PC-3 (cell line): ENCODE measurements at regions not wholly inside any gene's neighbourhood (a gene's known extent, or its start where the extent isn't known, plus 50 kb on each side); places are given as distances from the start of the nearest gene placed in this dataset.

Source experiments
- ATAC-seq: fragments of 200-7000 bp; cut with Tn5 transposase; 2 replicates; pipeline ENCODE4 v1.9.1; 2020; ENCODE audit warnings: mild to moderate bottlenecking, moderate library complexity
- BruUV-seq: library from RNA; stranded (reverse); fragments of 400-500 nt; replicated peaks from 2 replicates; lab custom pipeline; 2021; lab: Mats Ljungman, UMichigan
- CTCF ChIA-PET: fragments of 300-600 bp; sonication (Branson Sonifier 250); formaldehyde crosslinking; loops from one replicate; lab custom pipeline; 2022; ENCODE audit warnings: antibody characterized with exemption; lab: Charles Lee
- POLR2A ChIA-PET: fragments of 300-600 bp; sonication (Branson Sonifier 250); formaldehyde crosslinking; loops from one replicate; lab custom pipeline; 2022; ENCODE audit warnings: antibody characterized with exemption; ENCODE audit not compliant: unreplicated experiment; lab: Charles Lee
- DNase-seq: peaks from one replicate; pipeline ENCODE4 v3.0.0-alpha.2; 2015
- H2AFZ ChIP-seq: fragments of 300-600 bp; sonication (generic); 2 replicates; pipeline ENCODE4 v1.6.0; 2016; ENCODE audit warnings: antibody characterized with exemption, low read length
- H3F3A ChIP-seq: fragments of 300-600 bp; sonication (generic); one replicate; pipeline ENCODE4 v1.6.0; 2017; ENCODE audit warnings: antibody characterized with exemption, low read length, control low read depth, mild to moderate bottlenecking; ENCODE audit not compliant: unreplicated experiment
- H3K27ac ChIP-seq: fragments of 300-600 bp; sonication (generic); 2 replicates; pipeline ENCODE4 v1.5.1; 2016; ENCODE audit warnings: mild to moderate bottlenecking, low read length
- H3K27me3 ChIP-seq: fragments of 300-600 bp; sonication (generic); 2 replicates; pipeline ENCODE4 v1.6.1; 2016; ENCODE audit warnings: low read length, mixed read lengths
- H3K36me3 ChIP-seq: fragments of 300-600 bp; sonication (generic); 2 replicates; pipeline ENCODE4 v1.6.1; 2016; ENCODE audit warnings: low read depth, mixed run types, low read length, mixed read lengths
- H3K4me1 ChIP-seq: fragments of 300-600 bp; sonication (generic); 2 replicates; pipeline ENCODE4 v1.5.1; 2016; ENCODE audit warnings: low read length; ENCODE audit not compliant: insufficient read depth
- H3K4me2 ChIP-seq: fragments of 300-600 bp; sonication (generic); 2 replicates; pipeline ENCODE4 v1.6.0; 2016; ENCODE audit warnings: low read length
- H3K4me3 ChIP-seq: fragments of 300-600 bp; sonication (generic); 2 replicates; pipeline ENCODE4 v1.5.1; 2016; ENCODE audit warnings: mild to moderate bottlenecking, low read length, mixed read lengths
- H3K79me2 ChIP-seq: fragments of 300-600 bp; sonication (generic); 2 replicates; pipeline ENCODE4 v1.6.1; 2017; ENCODE audit warnings: low read length, mixed read lengths
- H3K9ac ChIP-seq: fragments of 300-600 bp; sonication (generic); 2 replicates; pipeline ENCODE4 v1.6.0; 2016; ENCODE audit warnings: mild to moderate bottlenecking, low read length
- H3K9me2 ChIP-seq: fragments of 300-600 bp; sonication (generic); replicated peaks from 2 replicates; pipeline ENCODE4 v1.6.1; 2016; ENCODE audit warnings: mixed run types, low read length, mixed read lengths
- H3K9me3 ChIP-seq: fragments of 300-600 bp; sonication (generic); 2 replicates; pipeline ENCODE4 v1.6.1; 2016; ENCODE audit warnings: low read length, mixed read lengths
- H4K20me1 ChIP-seq: fragments of 300-600 bp; sonication (generic); 2 replicates; pipeline ENCODE4 v1.6.1; 2016; ENCODE audit warnings: low read length, mixed read lengths
- CTCF ChIP-seq: fragments of 300-600 bp; sonication (generic); conservative IDR thresholded peaks from 2 replicates; pipeline ENCODE4 v1.5.1; 2017; ENCODE audit warnings: antibody characterized with exemption, low read depth, mild to moderate bottlenecking, low read length
- EZH2 ChIP-seq: fragments of 300-600 bp; sonication (generic); IDR thresholded peaks from one replicate; pipeline ENCODE4 v1.6.1; 2017; ENCODE audit warnings: antibody characterized with exemption, mild to moderate bottlenecking, low read length; ENCODE audit not compliant: unreplicated experiment
- EZH2phosphoT487 ChIP-seq: fragments of 300-600 bp; sonication (generic); IDR thresholded peaks from 2 replicates; pipeline ENCODE4 v1.6.1; 2018; ENCODE audit warnings: mild to moderate bottlenecking, antibody characterized with exemption, low read length, borderline replicate concordance
- intact Hi-C: fragments of 100-400 bp; cut with micrococcal nuclease; formaldehyde crosslinking; loops from 2 replicates; pipeline ENCODE4 v1.9.0; 2023

GRCh38 chr7:119982884-119983283 lies 290.1 kb upstream of the KCND2 start:
- ATAC-seq, result no peak
- Histone ChIP-seq H3K27me3 (no peaks in the 10 kb centered on the region), H3F3A (no peaks in the 10 kb centered on the region), H3K36me3 (no peaks in the 10 kb centered on the region), H3K79me2 (no peaks in the 10 kb centered on the region), H3K9ac (no peak overlapping the region), H3K4me2 (no peak overlapping the region), H4K20me1 (no peaks in the 10 kb centered on the region), H3K4me1 (no peaks in the 10 kb centered on the region), H3K27ac (no peak overlapping the region), H2AFZ (no peak overlapping the region), H3K4me3 (no peak overlapping the region), H3K9me3 (no peaks in the 10 kb centered on the region), H3K9me2 (no peaks in the 10 kb centered on the region)
- ChIA-PET POLR2A (no interaction called here), CTCF (no interaction called here)
- TF ChIP-seq EZH2 (no peak), CTCF (no peak)
- intact Hi-C loops, result no loop called here
- BruUV-seq, result no TSS peak
- no peak for DNase-seq

GRCh38 chr7:119983468-119983867 lies 289.5 kb upstream of the KCND2 start:
- no peak overlapping the region for H3K4me3 ChIP-seq
- POLR2A ChIA-PET, result no interaction called here
- H3K4me1 ChIP-seq, result no peaks in the 10 kb centered on the region
- H4K20me1 ChIP-seq, result no peaks in the 10 kb centered on the region
- no peaks in the 10 kb centered on the region for H3K79me2 ChIP-seq
- H3K4me2 ChIP-seq, result no peak overlapping the region
- H3K27ac ChIP-seq, result no peak overlapping the region
- intact Hi-C loops, result no loop called here
- no peak overlapping the region for H2AFZ ChIP-seq
- H3K27me3 ChIP-seq, result no peaks in the 10 kb centered on the region
- CTCF ChIA-PET, result no interaction called here
- no peak for ATAC-seq
- H3F3A ChIP-seq, result no peaks in the 10 kb centered on the region
- H3K9me2 ChIP-seq, result no peaks in the 10 kb centered on the region
- BruUV-seq, result no TSS peak
- H3K9me3 ChIP-seq, result no peaks in the 10 kb centered on the region
- H3K9ac ChIP-seq, result no peak overlapping the region
- TF ChIP-seq EZH2phosphoT487 (no peak), EZH2 (no peak), CTCF (no peak)
- H3K36me3 ChIP-seq, result no peaks in the 10 kb centered on the region
- no peak for DNase-seq

GRCh38 chr7:119984247-119984646 lies 288.7 kb upstream of the KCND2 start:
- no peaks in the 10 kb centered on the region for H3K4me1 ChIP-seq
- H3F3A ChIP-seq, result no peaks in the 10 kb centered on the region
- H4K20me1 ChIP-seq, result no peaks in the 10 kb centered on the region
- H3K9me2 ChIP-seq, result no peaks in the 10 kb centered on the region
- POLR2A ChIA-PET, result no interaction called here
- H2AFZ ChIP-seq, result no peak overlapping the region
- no peak overlapping the region for H3K27ac ChIP-seq
- no peaks in the 10 kb centered on the region for H3K27me3 ChIP-seq
- ATAC-seq (no peak), DNase-seq (no peak)
- no peak overlapping the region for H3K4me2 ChIP-seq
- H3K36me3 ChIP-seq, result no peaks in the 10 kb centered on the region
- no peaks in the 10 kb centered on the region for H3K79me2 ChIP-seq
- H3K4me3 ChIP-seq, result no peak overlapping the region
- H3K9me3 ChIP-seq, result no peaks in the 10 kb centered on the region
- no peak overlapping the region for H3K9ac ChIP-seq
- TF ChIP-seq EZH2phosphoT487 (no peak), EZH2 (no peak), CTCF (no peak)
- intact Hi-C loops, result no loop called here
- CTCF ChIA-PET, result no interaction called here
- BruUV-seq, result no TSS peak
